CD4-positive, alpha-beta T cell treated with Interleukin-1 beta for 1 hour (primary cell): ENCODE measurements at regions not wholly inside any gene's neighbourhood (a gene's known extent, or its start where the extent isn't known, plus 50 kb on each side); places are given as distances from the start of the nearest gene placed in this dataset.
"Not testable (repeated sequence)": the region's sequence is repeated elsewhere in the genome, so short reads cannot be mapped to it uniquely, and the experiment has no call there.

Experiments used
- DNase-seq, 2 donors: peaks; one replicate each; pipeline ENCODE4 v3.0.0-alpha.2; 2020 to 2022

GRCh38 chr2:88865801-88866371 is 174.4 kb downstream of the RPIA start:
- no peak for DNase-seq

DNA sequence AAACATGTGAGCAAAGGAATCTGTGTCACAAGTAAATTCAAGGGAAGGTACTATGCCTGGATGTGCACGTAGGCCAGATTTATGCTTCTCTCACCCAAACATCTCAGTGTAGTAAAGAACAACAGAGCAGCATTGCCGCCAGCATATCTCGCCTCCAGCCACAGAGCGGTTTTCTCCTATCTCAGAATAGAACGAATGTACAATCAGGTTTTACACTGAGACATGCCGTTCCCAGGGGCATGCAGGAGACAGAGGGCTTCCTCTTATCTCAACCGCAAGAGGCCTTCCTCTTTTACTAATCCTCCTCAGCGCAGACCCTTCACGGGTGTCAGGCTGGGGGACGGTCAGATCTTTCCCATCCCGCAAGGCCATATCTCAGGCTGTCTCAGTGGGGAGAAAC is 175.3 kb downstream of the RPIA start:
- peak in 1 of 2 donors; percentile 50 for DNase-seq

GRCh38 chr2:88868861-88869260 is 177.4 kb downstream of the RPIA start:
- no peak for DNase-seq

GRCh38 chr2:88870267-88870839 is 178.9 kb downstream of the RPIA start:
- DNase-seq: no peak

DNA sequence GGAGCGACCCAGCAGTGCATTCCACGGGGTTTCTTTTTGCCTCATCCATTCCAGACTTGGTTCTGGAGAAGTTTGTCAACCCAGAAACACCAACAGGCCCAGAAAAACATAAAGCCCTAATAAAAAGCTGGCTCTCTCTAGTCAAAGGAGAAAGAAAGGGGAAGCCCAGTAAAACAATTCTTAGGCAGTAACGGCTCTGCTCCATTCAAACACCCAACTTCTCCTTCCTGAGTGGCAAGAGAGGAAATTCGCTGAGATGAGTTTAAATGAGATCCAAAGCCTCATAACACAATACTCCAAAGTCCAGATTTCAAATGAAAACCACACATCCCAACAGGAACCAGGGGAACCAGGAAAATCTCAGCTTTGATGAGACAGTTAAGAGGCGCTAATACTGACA is 179.9 kb downstream of the RPIA start:
- no peak for DNase-seq

GRCh38 chr2:88873620-88874019 is 182.1 kb downstream of the RPIA start:
- DNase-seq: no peak

DNA sequence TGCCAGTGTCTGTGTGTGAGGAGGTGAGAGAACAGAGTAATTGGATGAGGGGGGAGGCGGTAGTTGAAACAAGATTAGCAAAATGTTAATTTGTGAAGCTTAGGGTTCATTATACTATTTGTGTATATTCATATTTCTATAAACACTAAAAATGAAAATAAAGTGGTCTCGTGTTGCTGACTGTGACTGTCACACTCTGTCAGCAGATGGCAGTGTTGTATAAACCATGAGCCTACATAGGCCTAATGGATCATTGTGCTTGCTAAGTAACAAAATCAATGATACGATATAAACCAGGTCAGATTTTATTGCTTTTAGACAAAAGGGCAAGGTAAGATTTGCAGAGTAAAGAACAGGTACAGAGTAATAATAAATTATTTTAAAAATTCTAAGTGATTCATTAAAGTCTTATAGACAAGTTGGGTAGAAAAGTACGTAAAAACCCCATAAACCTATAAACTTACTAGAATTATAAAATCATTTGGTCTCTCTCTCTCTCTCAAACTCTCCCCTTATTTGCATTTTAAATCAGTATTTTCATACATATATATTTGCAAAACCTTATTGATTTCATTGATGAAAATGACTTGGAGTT is 182.7 kb downstream of the RPIA start:
- DNase-seq: peak; percentile 53 to 56

GRCh38 chr2:88875736-88876135 is 184.3 kb downstream of the RPIA start:
- DNase-seq: no peak

DNA sequence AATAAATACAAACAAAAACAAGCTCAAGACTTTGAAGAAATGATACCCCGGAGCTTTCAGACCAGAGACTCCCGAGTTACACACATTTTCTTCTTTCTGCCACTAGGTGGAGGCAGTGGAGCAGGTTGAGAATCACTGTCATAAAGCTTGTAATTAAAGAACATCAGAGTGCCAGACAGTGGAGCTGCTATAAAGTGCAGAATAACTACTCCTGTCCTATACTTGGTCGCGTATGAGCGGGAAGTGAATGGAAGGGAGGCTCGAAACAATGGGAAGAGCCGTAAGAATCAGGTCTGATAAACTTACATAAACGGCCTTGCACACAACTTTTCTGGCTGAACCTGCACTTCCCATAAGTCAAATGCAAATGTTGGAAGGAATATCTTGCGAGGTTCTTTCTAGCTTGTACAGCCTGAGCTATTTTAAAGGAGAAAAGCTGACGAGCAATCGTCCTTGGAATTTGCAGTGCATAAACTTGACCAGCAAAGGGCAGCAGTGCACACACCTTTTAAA is 189.0 kb downstream of the RPIA start:
- peak in 1 of 2 donors; percentile 46 for DNase-seq

DNA sequence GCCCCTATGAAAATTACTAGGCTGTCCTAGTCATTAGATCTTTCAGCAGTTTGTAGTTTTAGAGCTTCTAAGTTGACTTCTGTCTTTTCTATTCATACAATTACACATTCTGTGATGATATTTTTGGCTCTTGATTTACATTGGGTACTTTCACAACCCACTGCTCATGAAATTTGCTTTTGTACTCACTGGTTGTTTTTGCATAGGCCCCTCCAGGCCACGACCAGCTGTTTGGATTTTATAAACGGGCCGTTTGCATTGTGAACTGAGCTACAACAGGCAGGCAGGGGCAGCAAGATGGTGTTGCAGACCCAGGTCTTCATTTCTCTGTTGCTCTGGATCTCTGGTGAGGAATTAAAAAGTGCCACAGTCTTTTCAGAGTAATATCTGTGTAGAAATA is 193.8 kb downstream of the RPIA start:
- DNase-seq: no peak

DNA sequence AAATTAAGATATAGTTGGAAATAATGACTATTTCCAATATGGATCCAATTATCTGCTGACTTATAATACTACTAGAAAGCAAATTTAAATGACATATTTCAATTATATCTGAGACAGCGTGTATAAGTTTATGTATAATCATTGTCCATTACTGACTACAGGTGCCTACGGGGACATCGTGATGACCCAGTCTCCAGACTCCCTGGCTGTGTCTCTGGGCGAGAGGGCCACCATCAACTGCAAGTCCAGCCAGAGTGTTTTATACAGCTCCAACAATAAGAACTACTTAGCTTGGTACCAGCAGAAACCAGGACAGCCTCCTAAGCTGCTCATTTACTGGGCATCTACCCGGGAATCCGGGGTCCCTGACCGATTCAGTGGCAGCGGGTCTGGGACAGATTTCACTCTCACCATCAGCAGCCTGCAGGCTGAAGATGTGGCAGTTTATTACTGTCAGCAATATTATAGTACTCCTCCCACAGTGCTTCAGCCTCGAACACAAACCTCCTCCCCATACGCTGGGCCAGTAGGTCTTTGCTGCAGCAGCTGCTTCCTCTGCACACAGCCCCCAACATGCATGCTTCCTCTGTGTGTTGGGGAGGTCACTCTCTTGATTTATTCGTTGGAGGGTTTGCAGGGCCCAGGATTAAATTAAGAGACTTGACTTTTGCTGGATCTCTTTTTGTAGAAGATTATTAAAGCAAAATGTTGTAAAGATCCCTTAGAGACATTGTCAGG is 194.4 kb downstream of the RPIA start:
- no peak for DNase-seq

DNA sequence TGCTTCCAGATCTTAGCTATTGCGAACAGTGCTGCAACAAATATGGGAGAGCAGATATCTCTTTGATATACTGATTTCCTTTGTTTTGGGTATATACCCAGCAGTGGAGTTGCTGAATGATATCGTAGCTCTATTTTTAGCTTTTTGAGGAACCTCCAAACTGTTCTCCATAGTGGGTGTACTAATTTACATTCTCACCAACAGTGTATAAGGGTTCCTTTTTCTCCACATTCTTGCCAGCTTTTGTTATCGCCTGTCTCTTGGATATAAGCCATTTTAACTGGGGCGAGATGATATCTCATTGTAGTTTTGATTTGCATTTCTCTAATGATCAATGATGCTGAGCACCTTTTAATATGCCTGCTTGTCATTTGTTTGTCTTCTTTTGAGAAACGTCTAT is 196.0 kb downstream of the RPIA start:
- not testable (repeated sequence) for DNase-seq

DNA sequence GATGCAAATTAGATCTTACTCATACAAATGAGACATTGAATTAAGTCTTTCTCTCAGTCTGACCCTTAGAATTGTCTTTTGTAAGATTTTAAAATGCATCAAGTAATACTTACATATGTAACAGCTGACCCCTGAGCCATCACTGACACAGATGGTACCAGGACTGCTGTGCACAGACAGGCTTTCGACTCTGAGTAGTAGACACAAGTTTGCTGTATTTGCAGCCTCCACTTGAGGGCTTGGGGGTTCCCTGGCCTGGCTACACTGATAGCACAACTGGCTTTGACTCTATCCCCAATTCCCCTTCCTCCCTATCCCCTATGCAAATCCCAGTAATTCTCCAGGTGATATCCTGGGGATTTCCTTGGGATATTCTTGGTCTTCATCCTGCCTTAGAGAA is 200.7 kb downstream of the RPIA start:
- no peak for DNase-seq

DNA sequence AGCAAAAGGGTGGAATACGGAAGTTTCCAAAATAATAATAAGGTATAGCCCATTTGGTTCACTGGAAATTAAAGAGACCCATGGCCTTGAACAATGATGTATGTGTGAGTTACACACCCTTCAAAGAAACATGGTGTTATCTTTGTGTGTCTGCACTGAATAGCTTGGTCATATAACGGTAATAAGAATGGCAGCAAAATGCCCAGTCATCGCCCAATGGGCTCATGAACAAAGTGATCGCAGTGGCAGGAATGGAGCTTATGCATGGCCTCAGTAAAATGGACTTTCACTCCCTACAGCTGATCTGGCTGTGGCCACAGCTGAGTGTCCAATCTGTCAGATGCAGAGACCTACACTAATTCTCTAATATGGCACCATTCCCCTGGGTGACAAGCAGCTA is 201.3 kb downstream of the RPIA start:
- no peak for DNase-seq

GRCh38 chr2:88896971-88897370 is 205.5 kb downstream of the RPIA start:
- no peak for DNase-seq

DNA sequence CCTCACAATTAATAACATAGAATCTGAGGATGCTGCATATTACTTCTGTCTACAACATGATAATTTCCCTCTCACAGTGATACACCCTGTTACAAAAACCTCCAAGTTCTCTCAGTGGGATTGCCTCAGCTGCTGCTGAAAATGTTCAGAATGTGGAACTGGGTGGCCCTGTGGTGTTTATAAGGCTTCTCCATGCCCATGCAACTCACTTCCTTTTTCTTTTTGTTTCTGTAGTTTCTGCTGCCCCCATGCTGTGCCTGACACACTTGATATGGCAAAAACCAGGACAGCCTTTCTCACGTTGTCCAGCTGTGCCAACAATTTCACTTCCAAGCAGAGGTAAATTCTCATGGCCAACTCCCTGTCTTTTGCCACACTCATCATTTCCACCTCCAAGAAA is 206.2 kb downstream of the RPIA start:
- DNase-seq: peak in 1 of 2 donors; percentile 12

- DNase-seq: peak in 1 of 2 donors; percentile 4
Measured at GRCh38 chr2:88903749-88904353, 212.4 kb downstream of the RPIA start.

DNA sequence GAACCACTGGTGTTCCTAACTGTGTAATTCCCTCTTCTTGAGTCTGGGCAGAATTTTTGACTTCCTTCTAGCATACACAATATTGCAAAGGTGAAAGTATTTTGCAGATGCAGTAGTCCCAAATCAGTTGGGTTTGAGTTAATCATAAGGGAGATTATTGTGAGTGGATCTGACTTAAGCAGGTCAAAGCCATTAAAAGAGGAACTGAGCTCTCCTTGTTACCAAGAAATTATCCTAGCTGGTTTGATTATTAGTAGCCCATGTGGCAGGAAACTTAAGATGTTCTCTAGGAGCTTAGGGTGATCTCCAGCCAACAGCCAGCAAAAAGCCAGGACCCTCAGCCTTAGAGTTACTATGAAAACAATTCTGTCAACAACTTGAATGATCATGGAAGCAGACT is 221.8 kb downstream of the RPIA start:
- DNase-seq: no peak

GRCh38 chr2:88919087-88919738 is 227.7 kb downstream of the RPIA start:
- no peak for DNase-seq

- DNase-seq: not testable (repeated sequence)
Measured at GRCh38 chr2:88920399-88920798, 228.9 kb downstream of the RPIA start.

GRCh38 chr2:88924533-88924932 is 233.1 kb downstream of the RPIA start:
- DNase-seq: no peak

GRCh38 chr2:88925770-88926462 is 234.4 kb downstream of the RPIA start:
- no peak for DNase-seq
